ENCODE measurements at regions not wholly inside any gene's neighbourhood (a gene's known extent, or its start where the extent isn't known, plus 50 kb on each side); places are given as distances from the start of the nearest gene placed in this dataset.

- no peak for DNase-seq
These were observed 227.6 kb downstream of the BMP7 start for GRCh38 chr20:57038608-57039440.

- no peak for DNase-seq
These were observed 226.0 kb downstream of the BMP7 start for GRCh38 chr20:57040466-57040865.

GRCh38 chr20:57040924-57041323 is 225.5 kb downstream of the BMP7 start:
- no peak for DNase-seq

GRCh38 chr20:57043091-57043490 is 223.3 kb downstream of the BMP7 start:
- no peak for DNase-seq

GRCh38 chr20:57043669-57044268 is 222.7 kb downstream of the BMP7 start:
- DNase-seq: no peak

GRCh38 chr20:57047281-57048026 is 219.0 kb downstream of the BMP7 start:
- no peak for DNase-seq

- DNase-seq: peak; percentile 4
These were observed 218.2 kb downstream of the BMP7 start for GRCh38 chr20:57048027-57048869.

- DNase-seq: no peak
These were observed 217.1 kb downstream of the BMP7 start for GRCh38 chr20:57049296-57049695.

GRCh38 chr20:57051096-57051495 is 215.3 kb downstream of the BMP7 start:
- DNase-seq: no peak

- DNase-seq: no peak
These were observed 213.4 kb downstream of the BMP7 start for GRCh38 chr20:57053067-57053466.

GRCh38 chr20:57053793-57054552 is 212.5 kb downstream of the BMP7 start:
- DNase-seq: no peak

- no peak for DNase-seq
These were observed 211.1 kb downstream of the BMP7 start for GRCh38 chr20:57055345-57055744.

- DNase-seq: no peak
These were observed 209.8 kb downstream of the BMP7 start for GRCh38 chr20:57056651-57057050.

- no peak for DNase-seq
These were observed 207.3 kb downstream of the BMP7 start for GRCh38 chr20:57059055-57059596.

- DNase-seq: no peak
These were observed 205.9 kb downstream of the BMP7 start for GRCh38 chr20:57060407-57061050.

GRCh38 chr20:57061051-57061900 is 205.2 kb downstream of the BMP7 start:
- no peak for DNase-seq

- DNase-seq: no peak
These were observed 204.2 kb downstream of the BMP7 start for GRCh38 chr20:57062241-57062640.

- no peak for DNase-seq
These were observed 203.7 kb downstream of the BMP7 start for GRCh38 chr20:57062696-57063270.

GRCh38 chr20:57064836-57065235 is 201.6 kb downstream of the BMP7 start:
- no peak for DNase-seq

GRCh38 chr20:57065646-57066045 is 200.8 kb downstream of the BMP7 start:
- DNase-seq: no peak

All from CD4-positive, alpha-beta T cell treated with Interleukin-6 for 4 hours (primary cell).